CD14-positive monocyte (primary cell): ENCODE measurements at regions not wholly inside any gene's neighbourhood (a gene's known extent, or its start where the extent isn't known, plus 50 kb on each side); places are given as distances from the start of the nearest gene placed in this dataset.

ENCODE experiments used
- DNase-seq, 3 donors: peaks; one replicate each; pipeline ENCODE4 v3.0.0-alpha.2; 2011 to 2022
- H2AFZ ChIP-seq: 2 replicates; pipeline ENCODE4 v1.6.0; 2012; ENCODE audit warnings: mild to moderate bottlenecking, low read depth, low read length, inconsistent platforms; ENCODE audit not compliant: insufficient read depth, poor library complexity, severe bottlenecking
- H3K27ac ChIP-seq, 2 donors: 1 replicate in 1 of 2; 2 replicates in 1 of 2; pipeline ENCODE4 v1.5.1; 2012 to 2013; ENCODE audit warnings: low read length in 2 of 2, control low read depth in 1 of 2, inconsistent platforms in 1 of 2, low read depth in 1 of 2, mild to moderate bottlenecking in 1 of 2
- H3K27me3 ChIP-seq, 2 donors: one replicate each; pipeline versions ENCODE4 v1.6.0 to v1.6.1; 2011 to 2013; ENCODE audit warnings: low read length in 2 of 2; ENCODE audit not compliant: control insufficient read depth in 2 of 2, insufficient read depth in 2 of 2
- H3K36me3 ChIP-seq, 2 donors: replicated peaks in 1 of 2; 1 replicate in 1 of 2; 2 replicates in 1 of 2; pipeline versions ENCODE4 v1.5.1 to v1.6.1; 2012 to 2013; ENCODE audit warnings: low read length in 2 of 2, control low read depth in 1 of 2, inconsistent platforms in 1 of 2, mild to moderate bottlenecking in 1 of 2; ENCODE audit not compliant: insufficient read depth in 2 of 2, control insufficient read depth in 1 of 2
- H3K4me1 ChIP-seq, 2 donors: 1 replicate in 1 of 2; 2 replicates in 1 of 2; pipeline versions ENCODE4 v1.5.1 to v1.6.1; 2012 to 2013; ENCODE audit warnings: low read length in 2 of 2, control low read depth in 1 of 2, inconsistent platforms in 1 of 2, mild to moderate bottlenecking in 1 of 2, moderate library complexity in 1 of 2; ENCODE audit not compliant: insufficient read depth in 2 of 2, control insufficient read depth in 1 of 2
- H3K4me2 ChIP-seq: replicated peaks from 2 replicates; pipeline ENCODE3; 2012; ENCODE audit warnings: low read length, moderate library complexity, mild to moderate bottlenecking; ENCODE audit not compliant: poor library complexity, severe bottlenecking; ENCODE audit errors: extremely low read depth
- H3K4me3 ChIP-seq, 3 experiments: fragments of 200-600 bp in 1 of 3; sonication (generic) in 1 of 3; replicated peaks in 1 of 3; 1 replicate in 2 of 3; 2 replicates in 1 of 3; pipeline ENCODE4 v1.5.1; 2011 to 2013; ENCODE audit warnings: low read length in 3 of 3, mild to moderate bottlenecking in 3 of 3, control low read depth in 2 of 3, low read depth in 2 of 3, inconsistent platforms in 1 of 3, moderate library complexity in 1 of 3
- H3K79me2 ChIP-seq: 2 replicates; pipeline ENCODE4 v1.6.0; 2012; ENCODE audit warnings: mild to moderate bottlenecking, control low read depth, inconsistent platforms, low read length, moderate library complexity; ENCODE audit not compliant: insufficient read depth
- H3K9ac ChIP-seq: 2 replicates; pipeline ENCODE4 v1.6.0; 2017; ENCODE audit warnings: low read length, mild to moderate bottlenecking; ENCODE audit not compliant: insufficient read depth, poor library complexity, severe bottlenecking
- H3K9me3 ChIP-seq, 2 donors: replicated peaks in 1 of 2; 1 replicate in 1 of 2; 2 replicates in 1 of 2; pipeline versions ENCODE4 v1.5.1 to v1.6.1; 2012 to 2013; ENCODE audit warnings: low read length in 2 of 2, control low read depth in 1 of 2; ENCODE audit not compliant: control insufficient read depth in 1 of 2, insufficient read depth in 1 of 2
- H4K20me1 ChIP-seq: 2 replicates; pipeline ENCODE4 v1.6.0; 2012; ENCODE audit warnings: mild to moderate bottlenecking, low read length, control low read depth, moderate library complexity; ENCODE audit not compliant: insufficient read depth
- H3K27ac Mint-ChIP-seq, 7 donors: one replicate each; pipeline ENCODE4 v1.8.0; 2020; ENCODE audit warnings: mild to moderate bottlenecking in 7 of 7, mixed read lengths in 7 of 7, moderate library complexity in 6 of 7, inconsistent platforms in 2 of 7
- H3K27me3 Mint-ChIP-seq, 3 donors: one replicate each; pipeline ENCODE4 v1.8.0; 2021 to 2022; ENCODE audit warnings: low read depth in 3 of 3, mild to moderate bottlenecking in 3 of 3, mixed read lengths in 3 of 3, moderate library complexity in 3 of 3, inconsistent platforms in 1 of 3
- H3K36me3 Mint-ChIP-seq, 2 donors: one replicate each; pipeline ENCODE4 v1.8.0; 2020; ENCODE audit warnings: mixed read lengths in 2 of 2, inconsistent platforms in 1 of 2, mild to moderate bottlenecking in 1 of 2
- H3K4me1 Mint-ChIP-seq: one replicate; pipeline ENCODE4 v1.8.0; 2020; ENCODE audit warnings: mild to moderate bottlenecking, mixed read lengths
- H3K4me3 Mint-ChIP-seq, 2 donors: one replicate each; pipeline ENCODE4 v1.8.0; 2020; ENCODE audit warnings: mild to moderate bottlenecking in 2 of 2, mixed read lengths in 2 of 2, moderate library complexity in 1 of 2
- H3K9me3 Mint-ChIP-seq, 7 donors: one replicate each; pipeline ENCODE4 v1.8.0; 2020 to 2022; ENCODE audit warnings: mixed read lengths in 7 of 7, mild to moderate bottlenecking in 6 of 7, moderate library complexity in 6 of 7, inconsistent platforms in 2 of 7
- WGBS: methylation state at CpG from one replicate; pipeline ENCODE4 v1.1.5; 2013; ENCODE audit warnings: missing lambda C conversion rate; ENCODE audit not compliant: insufficient coverage; 5-methylcytosine and 5-hydroxymethylcytosine counted together
- intact Hi-C, 2 donors: fragments of 100-400 bp; cut with micrococcal nuclease; formaldehyde crosslinking; loops; one replicate each; pipeline versions ENCODE4 v1.15.0 to v1.15.1; 2023
- TF ChIP-seq, protein P1 (sequence below): fragments of 200-600 bp; IDR thresholded peaks from one replicate; pipeline ENCODE4 v1.8.0; 2022; ENCODE audit warnings: antibody characterized with exemption, mild to moderate bottlenecking

- Histone ChIP-seq H3K9ac (no peak overlapping the region), H3K36me3 (no peaks in the 10 kb centered on the region), H3K27ac (no peak overlapping the region), H3K9me3 (no peaks in the 10 kb centered on the region), H3K4me3 (no peak overlapping the region), H3K4me2 (no peak overlapping the region), H2AFZ (no peak overlapping the region), H3K27me3 (no peaks in the 10 kb centered on the region), H3K79me2 (no peaks in the 10 kb centered on the region), H4K20me1 (no peaks in the 10 kb centered on the region), H3K4me1 (no peaks in the 10 kb centered on the region)
- TF ChIP-seq, protein P1, sequence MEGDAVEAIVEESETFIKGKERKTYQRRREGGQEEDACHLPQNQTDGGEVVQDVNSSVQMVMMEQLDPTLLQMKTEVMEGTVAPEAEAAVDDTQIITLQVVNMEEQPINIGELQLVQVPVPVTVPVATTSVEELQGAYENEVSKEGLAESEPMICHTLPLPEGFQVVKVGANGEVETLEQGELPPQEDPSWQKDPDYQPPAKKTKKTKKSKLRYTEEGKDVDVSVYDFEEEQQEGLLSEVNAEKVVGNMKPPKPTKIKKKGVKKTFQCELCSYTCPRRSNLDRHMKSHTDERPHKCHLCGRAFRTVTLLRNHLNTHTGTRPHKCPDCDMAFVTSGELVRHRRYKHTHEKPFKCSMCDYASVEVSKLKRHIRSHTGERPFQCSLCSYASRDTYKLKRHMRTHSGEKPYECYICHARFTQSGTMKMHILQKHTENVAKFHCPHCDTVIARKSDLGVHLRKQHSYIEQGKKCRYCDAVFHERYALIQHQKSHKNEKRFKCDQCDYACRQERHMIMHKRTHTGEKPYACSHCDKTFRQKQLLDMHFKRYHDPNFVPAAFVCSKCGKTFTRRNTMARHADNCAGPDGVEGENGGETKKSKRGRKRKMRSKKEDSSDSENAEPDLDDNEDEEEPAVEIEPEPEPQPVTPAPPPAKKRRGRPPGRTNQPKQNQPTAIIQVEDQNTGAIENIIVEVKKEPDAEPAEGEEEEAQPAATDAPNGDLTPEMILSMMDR, result no peak
- Mint-ChIP-seq H3K27ac (no peak overlapping the region), H3K9me3 (peaks cover 0 to 3% (median 0%) of the 10 kb centered on the region in 7 donors), H3K4me1 (no peaks in the 10 kb centered on the region), H3K36me3 (no peaks in the 10 kb centered on the region), H3K4me3 (no peak overlapping the region), H3K27me3 (peaks cover 1 to 6% (median 3%) of the 10 kb centered on the region in 3 donors)
- 65% methylated on average over 9 of the region's 9 CpGs for WGBS
- intact Hi-C loops, result no loop called here
- DNase-seq, result no peak
Observed at GRCh38 chr22:49046000-49046545, 781.6 kb downstream of the BRD1 start.

DNA sequence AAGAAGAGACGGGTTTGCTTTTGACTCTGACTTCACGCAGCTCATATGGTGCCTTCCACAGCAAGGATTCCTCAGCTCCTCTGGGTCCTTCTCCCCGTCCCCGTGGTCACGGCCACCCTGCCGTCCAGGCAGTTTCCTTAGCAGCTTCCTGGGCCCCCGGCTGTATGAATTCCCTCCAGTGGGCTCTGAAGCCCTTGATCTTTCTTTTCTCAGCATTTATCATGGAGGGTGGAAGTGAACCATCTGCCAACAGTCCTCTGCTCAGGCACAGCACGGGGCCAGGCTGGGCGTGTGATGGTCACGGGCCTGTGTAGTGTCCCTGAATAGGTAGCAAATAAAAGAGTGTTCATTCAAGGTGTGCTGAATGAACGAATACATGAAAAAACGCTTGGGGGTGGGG, 782.4 kb downstream of the BRD1 start:
- no peaks in the 10 kb centered on the region for H3K36me3 Mint-ChIP-seq
- Histone ChIP-seq H3K4me1 (no peaks in the 10 kb centered on the region), H3K4me3 (no peak overlapping the region), H3K79me2 (no peaks in the 10 kb centered on the region), H3K27me3 (no peaks in the 10 kb centered on the region), H3K36me3 (no peaks in the 10 kb centered on the region), H3K9me3 (no peaks in the 10 kb centered on the region), H3K4me2 (no peak overlapping the region), H3K27ac (no peak overlapping the region), H4K20me1 (no peaks in the 10 kb centered on the region), H3K9ac (no peak overlapping the region), H2AFZ (no peak overlapping the region)
- H3K4me3 Mint-ChIP-seq, result no peak overlapping the region
- TF ChIP-seq, protein P1, result no peak
- intact Hi-C loops, result no loop called here
- no peaks in the 10 kb centered on the region for H3K4me1 Mint-ChIP-seq
- no peak overlapping the region for H3K27ac Mint-ChIP-seq
- no peak for DNase-seq
- peaks cover 0 to 3% (median 0%) of the 10 kb centered on the region in 7 donors for H3K9me3 Mint-ChIP-seq
- 85% methylated on average over 11 of the region's 12 CpGs for WGBS
- peaks cover 2 to 7% (median 3%) of the 10 kb centered on the region in 3 donors for H3K27me3 Mint-ChIP-seq
